Suppressor macrophage treated with lipopolysaccharide for 1 hour (primary cell): ENCODE measurements at regions not wholly inside any gene's neighbourhood (a gene's known extent, or its start where the extent isn't known, plus 50 kb on each side); places are given as distances from the start of the nearest gene placed in this dataset.

Experiments
- DNase-seq, 3 donors: peaks; one replicate each; pipeline ENCODE4 v3.0.0-alpha.2; 2020 to 2022

DNA sequence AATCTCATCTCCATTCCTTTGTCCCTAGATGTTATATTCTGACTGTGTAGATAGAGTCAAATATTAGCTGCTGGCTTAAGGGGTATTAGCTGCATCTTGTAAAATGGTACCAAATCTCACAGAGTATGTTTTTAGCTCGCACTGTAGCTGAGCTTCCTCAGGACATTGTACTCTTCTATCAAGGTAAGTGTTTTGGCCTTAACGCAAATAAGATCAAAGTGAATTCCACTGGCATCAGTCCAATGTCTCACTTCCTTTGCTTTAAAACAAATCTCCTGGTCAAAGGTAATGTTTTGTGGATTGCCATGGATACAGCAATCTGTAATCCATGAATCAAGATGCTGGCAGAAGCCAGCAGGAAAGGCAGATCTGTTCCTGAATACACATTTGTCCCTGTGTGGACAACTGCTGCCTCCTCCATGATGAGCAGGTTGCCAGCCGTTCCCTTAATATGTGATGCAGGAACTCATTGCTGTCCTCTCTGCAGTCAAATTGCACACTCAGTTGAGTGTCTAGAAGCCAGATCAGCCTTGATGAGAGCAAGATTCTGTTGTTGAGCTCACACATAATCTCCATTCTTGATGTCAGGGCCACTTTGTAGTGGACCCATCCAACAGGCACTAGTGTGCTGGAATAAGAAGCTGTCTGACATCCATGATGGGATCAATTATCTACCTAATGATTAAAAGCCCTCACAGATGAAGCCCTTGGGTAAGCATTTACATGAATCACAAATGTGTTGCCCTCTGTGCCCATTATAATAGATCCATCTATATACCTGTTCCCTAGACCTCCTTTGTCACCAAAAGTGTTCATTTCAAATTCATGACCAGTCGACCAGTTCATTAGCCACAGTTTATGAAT lies 96.6 kb upstream of the AGTR1 start:
- no peak for DNase-seq

GRCh38 chr3:148601766-148602685 lies 95.7 kb upstream of the AGTR1 start:
- no peak for DNase-seq

DNA sequence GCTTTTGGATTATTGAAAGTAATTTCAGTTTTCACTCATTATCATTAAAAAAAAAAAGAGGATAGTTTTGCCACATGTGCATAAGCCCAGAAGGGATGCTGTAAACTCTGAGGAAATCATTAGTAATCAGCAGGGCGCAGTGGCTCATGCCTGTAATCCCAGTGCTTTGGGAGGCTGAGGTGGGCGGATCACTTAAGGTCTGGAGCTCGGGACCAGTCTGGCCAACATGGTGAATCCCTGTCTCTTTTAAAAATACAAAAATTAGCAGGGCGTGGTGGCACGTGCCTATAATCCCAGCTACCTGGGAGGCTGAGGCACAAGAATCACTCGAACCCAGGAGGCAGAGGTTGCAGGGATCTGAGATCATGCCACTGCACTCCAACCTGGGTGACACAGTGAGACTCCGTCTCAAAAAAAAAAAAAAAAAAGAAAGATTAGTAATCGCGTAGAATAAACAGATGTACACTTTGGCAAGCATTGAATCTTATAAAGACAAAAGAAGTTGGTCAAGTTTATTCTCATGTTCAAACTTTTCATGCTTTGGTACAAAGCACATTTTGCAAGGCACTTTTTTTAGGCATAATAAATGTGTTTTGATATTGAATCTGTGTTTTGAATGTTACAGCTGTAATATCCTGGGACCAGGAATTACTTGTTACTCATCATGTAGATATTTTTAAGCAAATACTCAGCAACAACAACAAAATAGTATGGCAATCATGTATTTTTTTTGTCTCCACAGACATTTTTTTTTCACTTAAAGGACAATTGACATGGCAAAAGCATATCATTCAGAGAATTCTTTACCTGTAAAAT lies 93.2 kb upstream of the AGTR1 start:
- no peak for DNase-seq

DNA sequence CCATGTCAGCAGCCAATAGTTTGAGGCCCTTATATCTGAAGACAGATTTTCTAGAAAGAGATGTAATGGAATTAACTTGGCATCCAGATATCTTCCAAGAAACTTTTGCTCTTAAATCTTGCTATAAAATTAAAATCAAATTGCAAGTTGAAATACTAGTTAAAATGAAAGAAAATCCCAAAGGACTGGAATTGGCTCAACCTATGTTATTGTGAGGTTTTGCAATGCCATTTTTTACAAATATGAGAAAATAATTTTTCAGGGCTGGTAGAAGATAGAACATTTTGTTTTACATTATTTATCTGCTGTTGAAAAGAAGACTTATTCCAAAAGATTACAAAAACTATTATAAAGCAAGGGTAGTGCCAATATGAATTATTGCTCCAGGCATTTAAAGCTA lies 92.2 kb upstream of the AGTR1 start:
- DNase-seq: no peak

DNA sequence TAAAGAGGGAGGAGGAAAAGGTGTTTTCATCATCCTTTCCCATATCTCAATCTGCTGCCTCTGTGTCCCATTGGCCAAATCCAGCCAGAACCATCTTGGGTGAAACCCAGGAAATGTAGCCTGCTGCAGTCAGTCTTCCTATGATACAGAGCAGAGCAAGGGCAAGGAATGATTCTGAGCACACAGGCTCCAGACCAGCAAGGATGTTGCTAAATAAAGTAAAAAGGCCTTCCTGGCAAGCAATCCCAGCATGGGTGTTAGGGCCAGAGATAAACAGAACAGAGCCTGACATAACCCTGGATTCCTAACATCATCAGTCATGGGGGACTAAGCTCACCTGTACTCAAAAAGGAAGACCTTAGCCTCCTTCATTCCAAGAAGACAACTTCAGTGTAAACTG lies 90.7 kb upstream of the AGTR1 start:
- no peak for DNase-seq

- DNase-seq: no peak
Observed at GRCh38 chr3:148607491-148607890, 90.2 kb upstream of the AGTR1 start.

DNA sequence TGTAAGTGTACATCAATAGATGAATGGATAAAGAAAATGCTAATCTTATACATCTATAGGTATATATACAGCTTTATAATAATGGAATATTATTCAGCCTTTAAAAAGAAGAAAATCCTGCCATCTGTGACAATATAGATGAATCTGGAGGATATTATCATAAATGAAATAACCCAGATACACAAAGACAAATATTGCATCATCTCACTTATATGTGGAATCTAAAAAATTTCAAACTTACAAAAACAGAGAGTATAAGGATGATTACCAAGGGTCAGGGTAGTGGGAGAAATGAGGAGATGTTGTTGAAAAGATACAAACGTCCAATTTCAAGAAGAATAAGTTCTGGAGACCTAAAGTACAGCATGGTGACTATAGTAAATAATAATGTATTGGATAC lies 85.4 kb upstream of the AGTR1 start:
- no peak for DNase-seq

DNA sequence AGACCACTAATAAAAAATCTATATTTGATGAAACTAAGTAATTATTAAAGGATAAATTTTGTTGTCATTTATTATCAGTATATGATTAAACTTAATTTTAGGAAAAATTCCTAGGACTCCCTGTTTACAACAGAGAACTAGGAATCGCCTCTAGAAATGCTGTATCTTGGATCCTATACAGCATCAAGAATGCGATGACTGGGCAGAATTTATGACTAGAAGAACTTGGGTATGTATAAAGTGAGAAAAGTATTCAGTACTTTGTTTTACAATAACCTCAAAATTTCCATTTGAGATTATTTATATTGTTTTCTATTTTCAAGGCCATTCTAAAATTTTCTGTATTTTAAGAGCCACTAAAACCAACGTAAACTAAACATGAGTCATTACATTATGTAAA lies 82.3 kb upstream of the AGTR1 start:
- DNase-seq: no peak

GRCh38 chr3:148625095-148625736 lies 72.5 kb upstream of the AGTR1 start:
- no peak for DNase-seq

GRCh38 chr3:148625991-148626390 lies 71.7 kb upstream of the AGTR1 start:
- no peak for DNase-seq

GRCh38 chr3:148629006-148629405 lies 68.7 kb upstream of the AGTR1 start:
- DNase-seq: no peak

GRCh38 chr3:148631124-148631903 lies 66.4 kb upstream of the AGTR1 start:
- DNase-seq: no peak

- DNase-seq: peak in 1 of 3 donors; percentile 30
Observed at GRCh38 chr3:148641722-148642121, 56.0 kb upstream of the AGTR1 start.

- DNase-seq: no peak
Observed at GRCh38 chr3:148642214-148642613, 55.5 kb upstream of the AGTR1 start.

GRCh38 chr3:148642616-148643015 lies 55.1 kb upstream of the AGTR1 start:
- DNase-seq: peak; percentile 42 to 57 (median 52)

DNA sequence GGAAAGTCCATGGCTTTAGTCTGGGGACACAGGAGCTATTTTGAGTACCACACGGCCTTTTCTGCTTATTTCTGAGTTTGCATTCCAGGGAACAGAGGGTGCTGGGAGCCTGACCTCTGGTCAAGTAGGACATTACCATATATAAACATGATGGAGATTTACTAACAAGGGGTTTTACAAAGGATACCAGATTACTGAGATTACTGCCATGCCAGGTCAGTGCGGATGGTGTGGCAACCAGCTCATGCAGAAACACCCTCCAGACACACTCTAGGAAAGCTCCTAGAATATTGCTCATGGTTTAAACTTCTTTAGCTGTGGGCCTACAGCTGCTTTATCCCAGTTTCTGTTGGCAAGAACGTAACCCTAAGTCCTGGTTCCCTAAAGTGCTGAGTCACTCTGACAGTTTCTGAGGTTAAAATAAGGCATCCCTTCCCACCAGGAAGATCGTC lies 54.3 kb upstream of the AGTR1 start:
- peak in 2 of 3 donors; percentile 8 to 38 for DNase-seq

DNA sequence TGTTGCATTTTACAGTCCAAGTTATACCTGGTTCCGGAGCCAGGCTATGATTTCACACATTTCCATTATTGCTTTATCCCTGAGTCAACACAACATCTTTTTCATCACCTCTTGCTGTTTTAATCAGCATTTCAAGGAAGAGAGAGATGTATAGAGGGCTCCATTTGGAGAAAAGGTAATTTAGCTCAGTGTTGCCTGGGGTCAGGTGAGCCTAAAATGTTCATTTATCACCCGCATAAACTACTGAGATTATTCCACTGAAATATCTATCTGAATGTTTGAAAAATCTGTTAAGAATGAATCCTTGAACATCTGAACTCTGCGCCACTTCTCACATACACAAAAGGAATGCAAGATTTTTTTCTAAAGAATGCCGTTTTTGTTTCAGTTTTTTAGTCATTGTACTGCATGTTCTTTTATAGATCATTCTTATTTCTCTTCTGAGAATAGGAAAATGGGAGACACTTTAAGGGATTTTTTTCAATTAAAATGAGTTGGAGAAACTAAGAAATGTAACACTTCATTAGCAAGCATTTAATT lies 51.5 kb upstream of the AGTR1 start:
- no peak for DNase-seq
